AG10803 (cell line): ENCODE measurements at regions not wholly inside any gene's neighbourhood (a gene's known extent, or its start where the extent isn't known, plus 50 kb on each side); places are given as distances from the start of the nearest gene placed in this dataset.

Source experiments
- DNase-seq: peaks from one replicate; pipeline ENCODE4 v3.0.0; 2010; ENCODE audit warnings: low read depth
- H3K4me3 ChIP-seq: 2 replicates; pipeline ENCODE4 v1.5.1; 2011; ENCODE audit warnings: mild to moderate bottlenecking, low read length, control low read depth
- TF ChIP-seq, protein P1 (sequence below): conservative IDR thresholded peaks from 2 replicates; pipeline ENCODE4 v1.5.1; 2011; ENCODE audit warnings: mild to moderate bottlenecking, low read length, control low read depth, inconsistent platforms

DNA sequence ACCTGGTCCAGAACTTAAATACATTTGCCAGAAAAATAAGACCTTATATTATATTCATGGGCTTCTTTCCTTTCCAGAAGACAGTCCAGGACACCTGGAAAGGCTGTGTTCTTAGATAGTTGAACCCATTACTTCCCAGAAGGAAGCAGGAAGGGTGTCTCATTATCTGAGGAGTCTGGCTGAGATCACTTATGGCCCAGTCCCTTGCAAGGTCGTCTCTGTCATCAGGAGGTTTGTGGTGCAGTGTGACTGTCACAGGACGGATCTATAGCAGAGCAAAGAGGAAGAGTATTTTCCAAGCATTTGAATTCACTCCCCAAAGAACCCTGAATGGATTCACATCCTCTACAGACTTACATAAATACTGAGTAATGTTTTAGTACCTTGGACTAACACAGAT lies 270.7 kb upstream of the MTNR1B start:
- no peak for DNase-seq

DNA sequence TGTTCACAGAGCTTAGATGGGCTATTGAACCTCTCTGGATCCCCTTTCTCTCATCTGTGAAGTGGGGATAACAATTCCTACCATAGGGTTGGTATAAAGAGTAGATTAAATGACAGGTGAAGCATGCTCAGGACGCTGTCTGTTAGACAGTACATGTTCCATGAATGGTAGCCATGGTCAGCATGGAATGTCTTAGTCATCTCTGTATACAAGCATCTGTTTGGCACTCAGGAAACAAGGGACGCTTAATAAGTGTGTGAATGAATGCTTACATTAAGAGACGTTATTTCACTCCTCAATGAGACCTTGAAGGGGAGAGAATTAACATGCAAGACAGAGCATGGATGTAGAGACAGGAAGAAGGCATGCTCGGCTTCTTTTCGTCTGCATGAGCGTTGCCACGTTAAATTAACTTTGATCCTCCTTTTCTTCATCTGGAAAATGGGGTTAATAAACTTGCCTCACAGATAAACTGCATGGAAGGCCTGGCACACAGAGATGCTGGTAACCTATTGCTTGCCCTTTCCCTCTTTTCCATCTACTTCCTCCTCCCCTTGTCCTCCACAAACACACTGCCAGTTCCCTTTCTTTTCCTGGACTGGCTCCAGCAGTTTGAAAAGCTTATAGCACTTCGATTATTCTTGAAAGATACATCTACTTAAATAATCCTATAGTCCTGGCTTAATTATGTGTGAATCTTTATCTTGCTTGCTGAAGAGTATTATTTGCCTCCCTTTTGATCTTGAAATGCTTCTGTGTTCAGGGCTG lies 267.2 kb upstream of the MTNR1B start:
- TF ChIP-seq, protein P1, sequence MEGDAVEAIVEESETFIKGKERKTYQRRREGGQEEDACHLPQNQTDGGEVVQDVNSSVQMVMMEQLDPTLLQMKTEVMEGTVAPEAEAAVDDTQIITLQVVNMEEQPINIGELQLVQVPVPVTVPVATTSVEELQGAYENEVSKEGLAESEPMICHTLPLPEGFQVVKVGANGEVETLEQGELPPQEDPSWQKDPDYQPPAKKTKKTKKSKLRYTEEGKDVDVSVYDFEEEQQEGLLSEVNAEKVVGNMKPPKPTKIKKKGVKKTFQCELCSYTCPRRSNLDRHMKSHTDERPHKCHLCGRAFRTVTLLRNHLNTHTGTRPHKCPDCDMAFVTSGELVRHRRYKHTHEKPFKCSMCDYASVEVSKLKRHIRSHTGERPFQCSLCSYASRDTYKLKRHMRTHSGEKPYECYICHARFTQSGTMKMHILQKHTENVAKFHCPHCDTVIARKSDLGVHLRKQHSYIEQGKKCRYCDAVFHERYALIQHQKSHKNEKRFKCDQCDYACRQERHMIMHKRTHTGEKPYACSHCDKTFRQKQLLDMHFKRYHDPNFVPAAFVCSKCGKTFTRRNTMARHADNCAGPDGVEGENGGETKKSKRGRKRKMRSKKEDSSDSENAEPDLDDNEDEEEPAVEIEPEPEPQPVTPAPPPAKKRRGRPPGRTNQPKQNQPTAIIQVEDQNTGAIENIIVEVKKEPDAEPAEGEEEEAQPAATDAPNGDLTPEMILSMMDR = no peak
- DNase-seq = no peak
- H3K4me3 ChIP-seq = no peak overlapping the region

More for the DNA sequence above, 270.7 kb upstream of the MTNR1B start:
- no peak overlapping the region for H3K4me3 ChIP-seq
- TF ChIP-seq, protein P1 = no peak

DNA sequence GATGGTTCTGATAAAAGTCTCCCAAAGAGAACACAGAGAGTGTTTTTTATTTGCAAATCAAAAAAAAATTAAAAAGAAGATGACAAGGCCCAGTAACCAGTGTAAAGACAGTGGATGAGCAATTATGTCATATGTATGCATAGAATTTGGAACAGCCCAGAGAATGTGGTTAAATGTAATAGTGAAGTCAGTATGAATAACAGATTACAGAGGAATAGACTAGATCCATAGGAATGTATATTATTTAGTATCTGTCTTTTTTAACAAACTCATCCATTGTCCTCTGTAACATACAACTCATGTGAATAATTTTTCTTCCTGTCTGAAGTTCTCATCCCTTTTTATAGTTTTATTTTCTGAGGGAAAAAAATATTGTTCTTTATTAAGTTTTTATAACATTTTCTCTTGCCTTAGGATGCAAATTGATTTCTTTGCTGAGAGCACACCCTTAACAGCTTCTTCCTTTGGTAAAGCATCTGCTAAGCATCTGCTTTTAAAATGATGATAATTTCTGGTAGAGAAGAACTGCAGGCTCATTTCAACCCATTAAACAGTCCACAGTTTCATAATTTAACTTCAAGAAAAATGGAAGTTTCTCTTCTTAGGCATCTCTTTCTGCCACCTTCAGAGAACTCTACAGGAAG lies 266.5 kb upstream of the MTNR1B start:
- H3K4me3 ChIP-seq = no peak overlapping the region
- TF ChIP-seq, protein P1 = no peak
- peak; percentile 60 for DNase-seq

DNA sequence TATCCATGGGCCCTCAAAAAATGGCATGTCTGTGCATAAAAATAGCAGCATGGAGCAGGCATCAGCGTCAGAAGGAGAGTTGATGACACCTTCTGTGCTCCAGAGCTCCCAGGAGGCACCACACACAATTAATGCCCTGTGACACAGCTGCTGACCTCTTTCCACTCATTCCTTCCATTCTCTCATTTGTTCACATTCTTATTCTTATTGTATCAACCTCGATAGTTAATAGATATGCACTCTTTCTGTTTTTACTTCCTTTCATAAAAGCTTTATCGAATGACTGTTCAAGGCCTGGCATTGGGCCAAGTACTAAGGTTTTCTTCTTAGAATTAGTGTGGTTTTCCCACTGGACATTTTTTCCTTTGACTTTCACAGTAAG lies 266.0 kb upstream of the MTNR1B start:
- TF ChIP-seq, protein P1 = no peak
- peak; percentile 28 for DNase-seq

DNA sequence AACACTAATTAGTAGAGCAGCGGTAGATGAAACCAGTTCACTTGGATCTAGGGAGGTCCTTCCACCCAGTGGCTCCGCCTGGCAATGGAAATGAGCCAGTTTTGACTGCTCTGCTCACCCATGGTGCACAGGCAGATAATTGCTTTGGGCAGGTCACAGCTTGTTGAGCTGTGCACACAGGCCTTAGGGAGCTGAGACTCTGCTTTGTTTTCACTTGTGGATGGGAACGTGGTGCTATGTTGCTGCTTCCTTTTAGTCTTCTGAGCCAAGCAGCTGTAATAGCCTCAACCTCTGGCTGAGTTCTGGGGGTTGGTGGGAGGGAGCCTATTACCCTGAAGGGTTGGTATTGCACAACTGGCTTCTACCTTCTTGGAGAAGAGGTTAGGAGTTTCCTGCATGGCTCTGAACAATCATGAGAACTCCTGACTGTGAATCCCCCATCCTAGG lies 262.3 kb upstream of the MTNR1B start:
- TF ChIP-seq, protein P1 = no peak
- no peak for DNase-seq
- H3K4me3 ChIP-seq = no peak overlapping the region

More for the DNA sequence above, 266.0 kb upstream of the MTNR1B start:
- H3K4me3 ChIP-seq = no peak overlapping the region

DNA sequence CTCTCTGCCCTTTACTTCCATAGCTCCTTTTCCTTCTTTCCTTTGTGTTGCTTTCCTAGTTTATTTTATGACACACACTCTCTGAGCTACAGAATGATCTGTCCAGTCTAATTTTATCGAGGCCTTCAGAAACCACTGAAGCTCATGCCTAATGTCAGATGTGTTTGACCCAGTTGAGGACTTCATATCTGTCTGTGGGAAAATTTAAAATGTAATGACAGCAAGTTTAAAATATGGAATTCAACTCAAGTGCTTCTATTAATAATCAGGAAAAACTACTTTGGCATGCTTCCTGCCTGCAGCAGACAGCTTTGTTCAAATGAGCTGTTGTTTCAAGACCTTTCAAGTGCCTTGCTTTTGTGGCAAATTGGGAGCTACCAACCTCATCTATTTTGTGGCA lies 261.8 kb upstream of the MTNR1B start:
- TF ChIP-seq, protein P1 = no peak
- peak; percentile 8 for DNase-seq
- no peak overlapping the region for H3K4me3 ChIP-seq

DNA sequence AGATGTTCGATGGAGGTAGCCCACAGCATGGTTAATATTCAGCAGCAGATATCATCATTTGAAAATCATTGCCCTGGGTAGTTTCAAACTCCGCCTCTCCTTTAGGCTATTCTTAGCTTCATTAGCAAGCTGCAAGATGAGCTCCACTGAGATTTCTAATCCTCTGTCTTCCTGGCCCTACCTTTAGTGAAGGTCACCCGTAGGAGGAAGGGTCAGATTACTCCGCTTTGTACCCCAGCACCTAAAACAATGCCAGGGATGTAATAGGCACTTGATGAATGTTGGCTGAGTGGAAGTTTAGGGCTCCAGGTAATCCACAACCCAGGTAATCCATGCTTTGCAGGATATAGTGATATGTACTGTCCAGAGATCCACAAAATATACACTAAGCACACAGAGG lies 260.1 kb upstream of the MTNR1B start:
- no peak for DNase-seq
- no peak overlapping the region for H3K4me3 ChIP-seq
- TF ChIP-seq, protein P1 = no peak
